ENCODE measurements at regions not wholly inside any gene's neighbourhood (a gene's known extent, or its start where the extent isn't known, plus 50 kb on each side); places are given as distances from the start of the nearest gene placed in this dataset.

GRCh38 chr12:17062267-17063036 lies 456.5 kb upstream of the LMO3 start:
- TF ChIP-seq POLR2A (IDR thresholded peaks at IDR 0.05) (no peak), CTCF (IDR thresholded peaks at IDR 0.05) (no peak)

Data from right lobe of liver (tissue), 4 donors.